ENCODE measurements at regions not wholly inside any gene's neighbourhood (a gene's known extent, or its start where the extent isn't known, plus 50 kb on each side); places are given as distances from the start of the nearest gene placed in this dataset.
"Not testable (repeated sequence)": the region's sequence is repeated elsewhere in the genome, so short reads cannot be mapped to it uniquely, and the experiment has no call there.

GRCh38 chr21:18524097-18524880, 120.7 kb upstream of the TMPRSS15 start:
- no peak overlapping the region for H3K4me3 ChIP-seq
- no peaks in the 10 kb centered on the region for H3K36me3 ChIP-seq
- no peak for DNase-seq
- no peaks in the 10 kb centered on the region for H3K4me1 ChIP-seq
- no peaks in the 10 kb centered on the region for H3K27me3 ChIP-seq
- H3K27ac ChIP-seq: no peak overlapping the region
- H3K9me3 ChIP-seq (replicated peaks): no peaks in the 10 kb centered on the region

DNA sequence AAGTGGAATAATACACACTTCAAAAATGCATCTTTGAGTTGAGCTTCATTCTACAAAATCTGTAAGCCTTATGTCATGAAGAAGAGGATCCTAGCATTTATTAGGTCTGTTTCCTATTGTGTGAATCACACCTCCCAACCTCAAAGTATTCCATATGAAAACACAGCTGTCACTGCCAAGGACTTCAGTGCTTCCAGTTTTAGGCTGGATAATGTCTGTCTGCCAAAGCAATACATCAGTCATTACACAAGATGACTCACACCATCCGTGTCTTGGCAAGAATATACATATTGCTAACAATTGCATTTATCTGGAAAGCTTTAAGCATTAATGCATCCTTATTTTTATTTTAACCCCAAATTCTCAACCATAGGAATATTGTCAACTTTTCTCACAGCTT, 125.7 kb upstream of the TMPRSS15 start:
- peaks cover 9% of the 10 kb centered on the region for H3K4me1 ChIP-seq
- no peaks in the 10 kb centered on the region for H3K27me3 ChIP-seq
- H3K4me3 ChIP-seq: no peak overlapping the region
- peak overlapping the region; percentile 26; the same call in 1 of the 2 replicates for H3K27ac ChIP-seq
- no peaks in the 10 kb centered on the region for H3K36me3 ChIP-seq
- DNase-seq: peak; percentile 56 to 80
- H3K9me3 ChIP-seq (replicated peaks): no peaks in the 10 kb centered on the region

DNA sequence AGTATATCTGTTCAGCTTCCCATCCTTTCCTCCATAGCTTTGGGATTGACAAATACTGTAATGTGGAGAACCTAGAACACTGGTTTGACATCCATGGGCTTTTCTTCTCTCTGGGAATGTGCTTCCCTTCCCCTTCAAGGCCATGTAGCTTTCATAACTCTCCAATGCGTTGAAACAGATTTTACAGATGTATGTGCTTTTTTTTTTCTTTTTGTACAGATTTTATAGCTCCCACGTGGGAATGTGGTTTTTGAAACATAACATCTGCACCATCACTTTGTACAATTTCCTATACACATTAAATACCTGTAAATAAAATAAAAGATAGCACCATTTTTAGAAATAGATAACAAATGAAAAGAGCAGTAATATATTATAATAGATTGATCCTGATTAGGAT, 138.5 kb upstream of the TMPRSS15 start:
- H3K4me1 ChIP-seq: no peaks in the 10 kb centered on the region
- no peak for DNase-seq
- H3K4me3 ChIP-seq: no peak overlapping the region
- H3K27me3 ChIP-seq: no peaks in the 10 kb centered on the region
- H3K9me3 ChIP-seq (replicated peaks): no peaks in the 10 kb centered on the region
- H3K27ac ChIP-seq: no peak overlapping the region
- H3K36me3 ChIP-seq: no peaks in the 10 kb centered on the region

DNA sequence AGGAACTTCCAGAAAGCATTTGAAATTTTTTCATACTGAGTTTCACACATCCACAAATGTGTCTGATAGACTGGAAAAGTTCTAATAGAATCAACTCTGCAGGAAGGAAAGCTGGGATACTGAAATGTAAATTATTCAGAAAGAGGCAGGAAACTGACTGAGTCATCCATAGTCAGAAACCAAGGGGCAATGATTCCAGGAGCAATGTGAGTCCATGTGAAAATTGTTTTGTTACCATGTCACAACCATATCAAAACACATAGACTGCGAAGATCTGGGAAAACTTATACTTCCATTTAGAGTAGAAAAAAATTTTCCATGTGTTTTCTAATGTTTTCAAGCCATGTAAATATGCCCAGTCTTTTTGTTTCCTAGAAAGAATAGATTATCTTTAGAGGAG, 142.3 kb upstream of the TMPRSS15 start:
- no peaks in the 10 kb centered on the region for H3K36me3 ChIP-seq
- no peak overlapping the region for H3K27ac ChIP-seq
- H3K27me3 ChIP-seq: no peaks in the 10 kb centered on the region
- H3K4me3 ChIP-seq: no peak overlapping the region
- no peak for DNase-seq
- no peaks in the 10 kb centered on the region for H3K9me3 ChIP-seq (replicated peaks)
- H3K4me1 ChIP-seq: no peaks in the 10 kb centered on the region

GRCh38 chr21:18547347-18547746, 143.8 kb upstream of the TMPRSS15 start:
- Histone ChIP-seq H3K4me1 (no peaks in the 10 kb centered on the region), H3K27ac (no peak overlapping the region), H3K9me3 (replicated peaks) (no peaks in the 10 kb centered on the region), H3K27me3 (no peaks in the 10 kb centered on the region), H3K4me3 (no peak overlapping the region), H3K36me3 (no peaks in the 10 kb centered on the region)
- no peak for DNase-seq

DNA sequence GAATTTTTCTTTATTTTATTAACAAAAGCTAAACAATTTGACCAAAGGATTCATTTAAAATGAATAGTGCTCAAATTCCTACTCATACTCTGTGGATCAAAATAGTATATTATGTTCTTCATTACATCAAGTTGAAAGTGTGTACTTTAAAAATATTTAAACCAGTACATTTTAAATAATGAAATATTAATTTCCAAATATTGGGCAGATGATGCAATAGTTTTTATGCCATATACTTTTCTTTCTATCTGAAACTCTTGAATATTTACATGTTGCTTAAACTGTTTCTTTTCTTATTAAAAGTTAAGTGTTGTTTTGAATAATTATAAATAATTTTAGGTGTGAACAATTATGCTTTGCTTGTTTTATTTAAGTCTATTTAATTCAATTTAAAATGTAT, 144.7 kb upstream of the TMPRSS15 start:
- no peaks in the 10 kb centered on the region for H3K9me3 ChIP-seq (replicated peaks)
- H3K4me1 ChIP-seq: no peaks in the 10 kb centered on the region
- no peak overlapping the region for H3K4me3 ChIP-seq
- no peaks in the 10 kb centered on the region for H3K36me3 ChIP-seq
- no peaks in the 10 kb centered on the region for H3K27me3 ChIP-seq
- H3K27ac ChIP-seq: no peak overlapping the region
- no peak for DNase-seq

DNA sequence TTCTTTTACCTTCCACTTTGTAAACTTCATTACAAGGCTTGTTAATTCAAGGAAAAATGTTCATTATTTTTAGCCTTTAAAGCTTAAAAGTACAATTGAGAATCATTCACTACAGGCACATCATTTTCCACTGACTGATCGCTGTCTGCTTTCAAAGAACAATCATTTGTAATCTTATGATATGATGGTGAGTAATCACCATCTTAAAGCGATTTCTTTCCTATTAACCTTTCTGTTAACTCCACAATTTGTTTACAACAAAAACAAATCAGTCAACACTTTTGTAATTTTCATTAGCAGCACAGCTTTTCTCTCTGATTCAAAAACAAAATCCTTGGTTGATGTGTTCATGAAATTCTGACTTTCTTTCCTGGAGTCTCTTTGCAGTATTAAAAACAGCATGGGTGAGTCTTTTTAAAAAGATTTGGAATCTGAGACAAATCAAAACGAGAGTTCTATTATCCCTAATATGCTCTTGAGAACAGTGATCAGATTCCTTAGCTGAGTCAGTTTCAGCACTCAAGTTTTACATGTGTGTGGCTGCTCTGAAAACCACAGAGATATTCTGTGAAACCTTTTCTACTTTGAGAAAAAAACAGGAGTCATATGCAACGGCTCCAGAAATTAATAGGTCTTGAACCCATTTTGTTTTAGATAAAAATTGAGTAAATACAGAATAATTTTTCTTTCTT, 145.8 kb upstream of the TMPRSS15 start:
- no peak overlapping the region for H3K4me3 ChIP-seq
- H3K27me3 ChIP-seq: no peaks in the 10 kb centered on the region
- DNase-seq: no peak
- no peaks in the 10 kb centered on the region for H3K36me3 ChIP-seq
- H3K4me1 ChIP-seq: no peaks in the 10 kb centered on the region
- H3K27ac ChIP-seq: no peak overlapping the region
- H3K9me3 ChIP-seq (replicated peaks): no peaks in the 10 kb centered on the region

- H3K27ac ChIP-seq: no peak overlapping the region
- no peak overlapping the region for H3K4me3 ChIP-seq
- no peaks in the 10 kb centered on the region for H3K9me3 ChIP-seq (replicated peaks)
Observed at GRCh38 chr21:18550361-18550760, 146.8 kb upstream of the TMPRSS15 start.

GRCh38 chr21:18553786-18554185, 150.2 kb upstream of the TMPRSS15 start:
- H3K4me3 ChIP-seq: no peak overlapping the region
- no peak overlapping the region for H3K27ac ChIP-seq
- H3K9me3 ChIP-seq (replicated peaks): no peaks in the 10 kb centered on the region
- DNase-seq: no peak
- H3K36me3 ChIP-seq: no peaks in the 10 kb centered on the region
- no peaks in the 10 kb centered on the region for H3K27me3 ChIP-seq
- H3K4me1 ChIP-seq: no peaks in the 10 kb centered on the region

More at GRCh38 chr21:18550361-18550760, 146.8 kb upstream of the TMPRSS15 start:
- no peak for DNase-seq
- Histone ChIP-seq H3K4me1 (no peaks in the 10 kb centered on the region), H3K27me3 (no peaks in the 10 kb centered on the region), H3K36me3 (no peaks in the 10 kb centered on the region)

DNA sequence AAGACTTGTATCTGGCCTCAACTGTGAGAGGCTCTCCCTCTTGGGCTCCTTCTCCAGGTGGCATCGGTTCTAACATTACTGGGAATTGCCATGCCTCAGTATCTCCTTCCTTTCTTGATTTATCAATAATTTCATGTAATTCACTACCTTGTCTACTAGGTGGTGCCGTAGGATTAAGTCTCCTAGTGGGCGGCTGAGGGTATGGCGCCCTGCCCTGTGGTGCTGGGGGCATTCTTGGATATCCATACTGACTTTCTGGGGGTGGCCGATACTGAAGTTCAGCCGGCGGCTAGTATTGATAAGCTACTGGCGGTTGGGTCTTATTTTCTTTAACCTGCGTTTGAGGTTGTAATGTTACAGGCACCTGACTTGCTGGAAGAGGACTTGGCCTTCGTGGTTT, 164.2 kb upstream of the TMPRSS15 start:
- not testable (repeated sequence) for DNase-seq; H3K27me3 ChIP-seq; H3K9me3 ChIP-seq (replicated peaks); H3K4me1 ChIP-seq; H3K27ac ChIP-seq; H3K36me3 ChIP-seq; H3K4me3 ChIP-seq

DNA sequence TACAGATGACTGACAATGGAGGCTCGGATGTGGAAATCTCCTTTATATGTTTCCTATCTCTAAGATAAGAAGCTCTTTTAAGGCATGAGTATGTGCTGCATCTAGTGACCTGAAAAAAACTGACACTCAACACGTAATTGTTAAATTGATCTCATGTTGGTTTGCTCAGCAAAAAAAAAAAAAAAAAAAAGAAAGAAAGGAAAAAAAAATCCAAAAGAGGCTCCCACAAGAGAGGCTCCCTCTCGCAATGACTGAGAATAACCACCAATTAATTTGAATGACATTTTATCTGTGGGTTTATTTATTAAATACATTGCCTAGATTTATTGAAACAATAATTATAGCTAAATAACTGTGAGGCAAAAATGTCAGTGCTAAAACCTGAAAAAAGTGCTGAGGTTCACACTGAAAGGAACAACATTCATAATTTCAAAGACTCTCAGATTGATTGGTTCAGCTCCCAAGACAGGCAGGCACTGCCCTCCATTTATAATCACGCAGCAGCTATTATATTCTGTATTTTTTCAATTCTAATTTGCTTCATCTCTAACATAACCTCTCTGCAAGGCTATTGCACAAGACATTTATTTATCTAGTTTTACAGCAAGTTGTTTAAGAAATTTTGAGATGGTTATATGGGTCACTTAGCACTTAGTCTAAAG, 184.5 kb upstream of the TMPRSS15 start:
- no peak overlapping the region for H3K4me3 ChIP-seq
- no peaks in the 10 kb centered on the region for H3K27me3 ChIP-seq
- DNase-seq: no peak
- no peak overlapping the region for H3K27ac ChIP-seq
- no peaks in the 10 kb centered on the region for H3K4me1 ChIP-seq
- H3K9me3 ChIP-seq (replicated peaks): no peaks in the 10 kb centered on the region
- no peaks in the 10 kb centered on the region for H3K36me3 ChIP-seq

DNA sequence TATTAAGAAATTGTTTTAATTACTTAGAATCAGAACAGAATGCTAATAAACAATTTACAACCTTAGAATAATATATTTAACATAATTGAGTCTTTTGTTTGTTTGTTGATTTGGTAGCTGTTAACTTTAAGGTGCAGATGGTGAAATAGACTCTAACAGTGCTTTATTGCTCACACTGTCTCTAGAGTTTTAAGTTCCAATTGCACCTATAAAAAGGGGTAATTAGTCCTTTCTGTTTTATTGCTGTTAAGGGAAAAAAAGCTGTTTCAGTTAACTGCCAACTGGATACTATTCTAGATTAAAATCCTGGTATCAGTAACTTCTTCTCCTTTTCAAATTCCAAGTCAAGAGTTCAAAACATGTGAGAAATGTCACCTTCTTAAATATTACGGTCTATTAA, 197.6 kb upstream of the TMPRSS15 start:
- H3K27ac ChIP-seq: no peak overlapping the region
- H3K4me1 ChIP-seq: no peaks in the 10 kb centered on the region
- no peak for DNase-seq
- no peak overlapping the region for H3K4me3 ChIP-seq
- H3K9me3 ChIP-seq (replicated peaks): no peaks in the 10 kb centered on the region
- H3K27me3 ChIP-seq: no peaks in the 10 kb centered on the region
- H3K36me3 ChIP-seq: no peaks in the 10 kb centered on the region

DNA sequence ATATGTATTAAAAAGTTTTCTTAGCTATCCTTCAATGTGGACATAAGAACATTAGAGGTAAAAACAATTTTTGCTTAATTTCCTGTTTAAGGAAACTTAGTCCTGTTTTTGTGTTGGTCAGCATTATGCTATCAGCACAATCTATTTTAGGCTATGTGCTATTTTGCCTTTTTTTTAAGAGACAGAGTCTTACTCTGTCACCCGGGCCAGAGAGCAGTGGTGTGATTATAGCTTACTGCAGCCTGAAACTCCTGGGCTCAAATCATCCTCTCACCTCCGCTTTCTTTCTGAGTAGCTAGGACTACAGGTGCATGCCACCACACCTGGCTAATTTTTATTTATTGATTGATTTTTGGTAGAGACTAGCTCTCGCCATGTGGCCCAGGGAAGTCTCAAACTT, 199.1 kb upstream of the TMPRSS15 start:
- no peaks in the 10 kb centered on the region for H3K27me3 ChIP-seq
- H3K36me3 ChIP-seq: no peaks in the 10 kb centered on the region
- no peak overlapping the region for H3K4me3 ChIP-seq
- DNase-seq: no peak
- H3K9me3 ChIP-seq (replicated peaks): no peaks in the 10 kb centered on the region
- H3K4me1 ChIP-seq: no peaks in the 10 kb centered on the region
- no peak overlapping the region for H3K27ac ChIP-seq

- H3K4me1 ChIP-seq: no peaks in the 10 kb centered on the region
- no peaks in the 10 kb centered on the region for H3K36me3 ChIP-seq
- no peaks in the 10 kb centered on the region for H3K27me3 ChIP-seq
- H3K4me3 ChIP-seq: no peak overlapping the region
- DNase-seq: no peak
- H3K27ac ChIP-seq: no peak overlapping the region
- H3K9me3 ChIP-seq (replicated peaks): no peaks in the 10 kb centered on the region
Observed at GRCh38 chr21:18603261-18603660, 199.7 kb upstream of the TMPRSS15 start.

DNA sequence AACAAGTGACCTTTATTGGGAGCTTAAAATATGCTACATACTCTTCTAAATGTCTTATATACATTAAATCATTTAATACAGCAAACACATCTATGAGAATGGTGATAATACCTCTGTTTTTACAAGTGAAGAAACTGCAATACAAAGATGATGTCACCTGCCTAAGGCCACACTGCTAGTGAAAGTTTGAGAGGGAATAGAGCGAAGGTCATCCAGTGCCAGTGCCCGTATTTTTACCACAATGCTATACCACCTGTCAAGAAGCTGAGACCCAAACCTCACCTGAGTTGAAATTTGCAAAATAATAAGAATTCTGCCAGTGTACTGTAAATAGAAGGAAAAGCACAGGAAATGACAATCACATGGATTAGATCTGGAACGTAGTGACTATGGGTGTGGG, 200.4 kb upstream of the TMPRSS15 start:
- H3K9me3 ChIP-seq (replicated peaks): no peaks in the 10 kb centered on the region

More for the DNA sequence above, 200.4 kb upstream of the TMPRSS15 start:
- H3K27ac ChIP-seq: no peak overlapping the region
- DNase-seq: no peak
- no peak overlapping the region for H3K4me3 ChIP-seq
- H3K36me3 ChIP-seq: no peaks in the 10 kb centered on the region
- no peaks in the 10 kb centered on the region for H3K4me1 ChIP-seq
- H3K27me3 ChIP-seq: no peaks in the 10 kb centered on the region
